Kidney tubule cell (primary cell): ENCODE measurements at regions not wholly inside any gene's neighbourhood (a gene's known extent, or its start where the extent isn't known, plus 50 kb on each side); places are given as distances from the start of the nearest gene placed in this dataset.
A peak's percentile ranks its signal among the peaks of the same experiment; 100 is the strongest.

Experiments
- DNase-seq: peaks from one replicate; pipeline ENCODE4 v3.0.0-alpha.2; 2018; ENCODE audit warnings: low spot score

GRCh38 chr17:45687594-45687993 lies 96.5 kb upstream of the CRHR1 start:
- no peak for DNase-seq

- no peak for DNase-seq
Observed at GRCh38 chr17:45688353-45688752, 95.8 kb upstream of the CRHR1 start.

GRCh38 chr17:45688820-45689219 lies 95.3 kb upstream of the CRHR1 start:
- DNase-seq = no peak

- no peak for DNase-seq
Observed at GRCh38 chr17:45689451-45689850, 94.7 kb upstream of the CRHR1 start.

- DNase-seq = no peak
Observed at GRCh38 chr17:45690625-45691275, 93.4 kb upstream of the CRHR1 start.

GRCh38 chr17:45692661-45693060 lies 91.5 kb upstream of the CRHR1 start:
- DNase-seq = no peak

GRCh38 chr17:45693792-45694191 lies 90.3 kb upstream of the CRHR1 start:
- DNase-seq = no peak

DNA sequence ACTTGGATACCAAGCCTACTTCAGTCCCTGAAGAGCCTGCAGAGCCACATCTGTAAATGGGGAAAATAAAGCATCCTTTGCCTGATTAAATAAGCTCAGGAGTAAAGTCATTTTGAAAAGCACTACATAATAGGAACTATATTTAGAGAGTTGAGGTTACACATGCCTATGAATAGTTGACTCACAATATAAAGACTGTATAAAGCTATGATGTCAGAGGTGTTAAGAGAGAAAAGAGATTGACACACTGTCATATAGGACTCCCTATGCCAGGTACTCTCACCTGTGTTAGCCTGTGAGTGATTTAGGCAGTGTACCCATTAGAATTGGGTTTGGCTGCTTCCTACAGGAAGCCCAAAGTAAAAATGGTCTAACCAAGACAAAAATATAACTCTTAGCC lies 87.7 kb upstream of the CRHR1 start:
- DNase-seq = no peak

GRCh38 chr17:45697076-45697475 lies 87.0 kb upstream of the CRHR1 start:
- no peak for DNase-seq

GRCh38 chr17:45700171-45701090 lies 83.7 kb upstream of the CRHR1 start:
- DNase-seq = no peak

DNA sequence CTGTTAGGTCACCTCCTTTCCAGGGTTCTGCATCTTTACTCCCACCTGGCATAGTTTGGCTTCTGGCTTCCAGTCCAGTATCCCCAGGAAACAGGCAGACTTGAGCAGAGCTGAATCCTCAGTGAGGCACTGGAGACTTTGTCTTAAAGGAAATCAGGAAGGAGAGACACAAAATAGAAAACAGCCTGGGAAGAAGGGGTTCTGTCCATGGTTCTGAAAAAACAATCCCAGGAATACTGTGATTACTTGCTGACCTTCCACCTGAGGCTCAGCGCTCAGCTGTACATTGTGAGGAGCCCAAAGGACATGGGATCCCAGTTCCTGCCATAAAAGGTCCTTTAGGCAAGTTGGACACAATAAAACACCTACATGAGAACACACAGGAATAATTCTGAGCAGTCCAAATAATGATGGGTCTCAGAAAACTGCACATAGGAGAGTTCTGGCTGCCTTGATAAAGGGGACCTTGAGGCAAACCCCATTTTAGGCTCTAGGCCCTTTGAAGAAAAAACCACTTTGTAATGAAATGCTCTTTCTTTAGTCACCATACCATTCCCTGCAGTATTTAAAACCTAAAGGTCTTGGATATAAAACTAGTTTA lies 81.4 kb upstream of the CRHR1 start:
- peak; percentile 28 for DNase-seq

GRCh38 chr17:45703348-45703747 lies 80.8 kb upstream of the CRHR1 start:
- DNase-seq = no peak

GRCh38 chr17:45703806-45704205 lies 80.3 kb upstream of the CRHR1 start:
- no peak for DNase-seq

GRCh38 chr17:45704251-45704650 lies 79.9 kb upstream of the CRHR1 start:
- DNase-seq = no peak

DNA sequence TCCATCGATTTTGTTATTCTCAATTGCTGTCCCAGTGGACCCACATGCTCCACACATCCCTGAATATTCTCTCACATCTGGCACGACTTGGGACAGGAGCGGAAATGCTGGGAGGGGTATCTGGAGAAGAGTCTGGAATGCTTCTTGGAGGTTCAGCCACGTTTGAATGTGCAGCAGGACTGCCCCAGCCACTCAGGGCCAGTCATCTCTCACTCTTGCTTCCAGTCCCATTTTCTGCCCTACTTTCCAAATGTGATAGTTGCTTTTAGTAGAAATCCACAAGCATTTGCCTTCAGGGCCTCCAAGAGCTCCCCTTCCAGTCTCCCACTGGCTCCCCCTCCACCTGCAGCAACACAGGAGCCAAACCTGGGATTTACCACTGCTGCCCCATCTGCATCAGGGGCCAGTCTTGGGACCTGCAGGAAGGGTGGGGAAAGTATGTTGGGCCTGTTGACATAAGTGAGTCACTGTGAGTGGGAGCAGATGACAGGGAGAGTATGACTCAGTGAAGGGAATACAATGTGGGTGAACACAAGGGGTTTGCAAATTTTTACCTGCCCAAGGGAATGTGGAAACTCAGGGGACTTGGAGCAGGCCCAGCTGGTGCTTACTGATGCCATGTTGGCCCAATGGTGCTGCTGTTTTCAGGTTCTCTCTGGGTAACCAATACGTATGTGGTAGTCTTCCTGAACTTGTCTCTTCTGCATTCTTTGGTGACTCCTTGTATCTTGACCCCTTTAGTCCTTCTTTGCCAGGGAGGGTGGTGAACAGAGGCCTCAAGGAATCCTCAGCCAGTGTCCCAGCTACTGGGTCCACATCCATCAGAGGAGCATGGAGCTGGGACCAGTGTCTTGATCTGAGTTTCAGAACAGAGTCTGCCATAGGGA lies 78.8 kb upstream of the CRHR1 start:
- peak; percentile 89 for DNase-seq

- no peak for DNase-seq
Observed at GRCh38 chr17:45706033-45706432, 78.1 kb upstream of the CRHR1 start.

DNA sequence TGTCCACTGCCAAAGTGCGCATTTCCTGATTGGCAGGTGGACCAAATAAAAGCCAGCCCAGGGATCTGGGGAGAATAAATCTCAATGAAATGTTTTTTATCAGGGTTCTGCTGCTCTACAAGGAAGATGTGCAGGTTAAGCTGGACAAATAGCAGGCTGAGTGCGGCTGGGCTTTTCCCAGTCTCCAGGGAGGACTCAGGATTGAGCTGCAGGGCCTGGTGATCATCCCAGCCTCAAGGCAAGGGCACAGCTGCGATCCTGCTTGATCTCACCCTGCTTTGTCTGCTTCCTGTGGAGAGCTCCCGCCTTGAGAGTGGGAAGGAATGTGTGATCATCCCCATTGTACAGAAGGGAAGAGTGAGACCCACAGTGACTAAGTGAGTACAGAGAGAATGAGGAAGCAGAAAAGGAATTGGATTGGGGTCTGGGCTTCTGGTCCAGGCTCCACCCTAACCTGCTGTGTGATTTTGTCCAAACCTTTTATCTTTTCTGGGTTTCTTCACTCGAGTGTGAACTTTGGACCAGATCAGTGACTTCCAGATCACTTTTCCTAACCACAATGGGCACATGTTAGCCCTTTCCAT lies 75.3 kb upstream of the CRHR1 start:
- no peak for DNase-seq

GRCh38 chr17:45709728-45710288 lies 74.3 kb upstream of the CRHR1 start:
- no peak for DNase-seq

DNA sequence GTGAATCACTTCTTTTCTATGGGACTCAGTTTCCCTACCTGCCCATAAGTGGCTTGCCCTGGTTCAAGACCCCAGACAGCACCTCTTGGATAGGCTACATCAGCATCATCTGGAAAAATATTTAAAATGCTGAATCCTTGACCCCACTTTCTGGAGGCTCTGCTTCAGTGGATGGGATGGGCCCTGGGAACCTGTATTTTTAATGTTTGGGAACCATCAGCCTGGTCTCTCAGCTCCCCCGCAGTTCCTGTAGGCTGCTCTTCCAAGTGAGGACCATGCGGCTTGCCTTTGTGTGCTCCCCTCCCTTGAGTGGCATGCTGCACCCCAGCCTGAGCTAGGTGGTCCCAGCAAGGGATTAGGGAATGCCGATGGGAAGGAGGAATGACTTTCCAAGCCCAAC lies 68.3 kb upstream of the CRHR1 start:
- DNase-seq = no peak

DNA sequence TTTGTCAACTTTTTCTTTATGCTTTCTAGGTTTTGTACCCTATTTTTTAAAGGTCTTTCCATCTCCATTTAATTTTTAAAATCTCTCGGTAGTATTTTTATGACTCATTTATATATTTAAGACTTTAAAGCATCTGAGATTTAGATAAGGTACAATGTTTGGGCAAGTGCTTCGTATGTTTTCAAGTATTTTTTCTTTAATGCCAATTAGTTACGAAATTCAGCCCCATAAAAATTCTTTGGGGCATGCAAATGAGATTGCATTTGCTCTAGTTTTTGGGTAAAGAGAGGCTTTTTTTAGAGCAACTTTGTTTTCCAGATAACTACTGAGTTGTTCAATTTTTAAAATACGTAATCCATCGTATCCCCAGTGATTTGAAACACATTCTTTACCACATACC lies 65.3 kb upstream of the CRHR1 start:
- no peak for DNase-seq

- peak; percentile 88 for DNase-seq
Observed at GRCh38 chr17:45719335-45720071, 64.6 kb upstream of the CRHR1 start.
